ENCODE measurements at regions not wholly inside any gene's neighbourhood (a gene's known extent, or its start where the extent isn't known, plus 50 kb on each side); places are given as distances from the start of the nearest gene placed in this dataset.

DNA sequence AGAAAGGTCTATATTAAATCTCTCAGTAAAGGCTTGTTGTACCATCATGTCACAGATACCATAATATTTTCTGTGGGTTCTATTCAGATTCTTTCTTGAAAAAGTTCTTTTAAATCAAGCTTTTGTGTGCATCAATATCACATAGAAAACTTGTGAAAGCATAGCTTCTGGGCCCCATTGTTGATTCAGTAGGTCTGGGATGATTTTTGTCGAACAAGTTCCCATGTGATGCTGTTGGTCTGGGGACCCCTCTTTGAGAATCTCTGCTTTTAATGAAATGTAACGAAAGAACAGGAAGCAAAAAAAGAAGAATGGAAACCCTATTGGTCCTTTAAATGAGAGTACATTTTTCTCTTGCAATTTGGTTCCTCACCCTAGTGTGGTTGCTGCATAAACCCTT is 597.7 kb upstream of the CITED2 start:
- TF ChIP-seq, protein P1, sequence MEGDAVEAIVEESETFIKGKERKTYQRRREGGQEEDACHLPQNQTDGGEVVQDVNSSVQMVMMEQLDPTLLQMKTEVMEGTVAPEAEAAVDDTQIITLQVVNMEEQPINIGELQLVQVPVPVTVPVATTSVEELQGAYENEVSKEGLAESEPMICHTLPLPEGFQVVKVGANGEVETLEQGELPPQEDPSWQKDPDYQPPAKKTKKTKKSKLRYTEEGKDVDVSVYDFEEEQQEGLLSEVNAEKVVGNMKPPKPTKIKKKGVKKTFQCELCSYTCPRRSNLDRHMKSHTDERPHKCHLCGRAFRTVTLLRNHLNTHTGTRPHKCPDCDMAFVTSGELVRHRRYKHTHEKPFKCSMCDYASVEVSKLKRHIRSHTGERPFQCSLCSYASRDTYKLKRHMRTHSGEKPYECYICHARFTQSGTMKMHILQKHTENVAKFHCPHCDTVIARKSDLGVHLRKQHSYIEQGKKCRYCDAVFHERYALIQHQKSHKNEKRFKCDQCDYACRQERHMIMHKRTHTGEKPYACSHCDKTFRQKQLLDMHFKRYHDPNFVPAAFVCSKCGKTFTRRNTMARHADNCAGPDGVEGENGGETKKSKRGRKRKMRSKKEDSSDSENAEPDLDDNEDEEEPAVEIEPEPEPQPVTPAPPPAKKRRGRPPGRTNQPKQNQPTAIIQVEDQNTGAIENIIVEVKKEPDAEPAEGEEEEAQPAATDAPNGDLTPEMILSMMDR (conservative IDR thresholded peaks at IDR 0.05 in 1 of 2, IDR thresholded peaks at IDR 0.05 in 1 of 2; ENCODE audit: extremely low read depth in 1 of 2, insufficient read depth in 1 of 2, low read depth in 1 of 2, low read length in 2 of 2), result no peak
- TF ChIP-seq EZH2 (IDR thresholded peaks at IDR 0.05; ENCODE audit: borderline replicate concordance, low read length), result no peak

All from mammary epithelial cell (primary cell).